ENCODE measurements at regions not wholly inside any gene's neighbourhood (a gene's known extent, or its start where the extent isn't known, plus 50 kb on each side); places are given as distances from the start of the nearest gene placed in this dataset.

DNA sequence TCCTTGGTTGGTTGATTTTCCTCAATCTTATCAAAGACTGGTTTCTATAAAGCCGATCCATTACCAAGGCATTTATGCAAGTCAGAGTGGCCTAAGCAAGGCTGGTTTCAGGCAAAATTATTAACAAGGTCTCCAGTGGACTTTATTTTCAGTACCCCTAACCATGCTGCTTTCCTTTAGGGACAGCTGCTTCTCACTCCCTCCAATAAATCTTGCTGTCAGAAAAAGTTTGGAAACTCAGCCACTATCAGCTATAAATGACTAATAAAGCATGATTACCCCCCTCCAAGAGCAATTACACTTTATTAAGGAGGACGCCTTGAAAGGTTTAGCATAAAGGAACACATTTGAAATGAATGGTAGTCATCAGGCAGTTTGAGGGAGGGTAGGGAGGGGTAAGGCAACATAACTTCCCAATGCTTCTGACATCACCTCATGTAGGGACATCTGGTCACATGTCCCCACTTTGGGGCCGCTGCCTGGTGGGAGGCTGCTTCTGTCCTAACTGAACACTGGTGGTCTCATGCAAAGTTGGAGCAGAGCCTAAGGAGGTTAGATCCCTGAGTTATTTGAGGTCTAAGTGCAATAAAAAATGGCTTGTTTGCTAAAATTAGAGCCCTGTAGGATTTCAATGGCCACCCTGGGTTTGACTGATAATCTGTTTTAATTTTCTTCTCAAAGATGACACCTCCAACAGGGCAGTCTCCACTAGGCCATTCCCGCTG lies 58.0 kb upstream of the TMEM178A start:
- ChIA-PET POLR2A (no interaction called here), CTCF (ENCODE audit: low intra/inter-chr PET ratio, low total read pairs) (no interaction called here)
- Histone ChIP-seq H2AFZ (ENCODE audit: low read length) (no peak overlapping the region), H3K4me3 (replicated peaks in 1 of 3; ENCODE audit: insufficient read depth in 1 of 3, low read depth in 2 of 3, low read length in 3 of 3) (no peak overlapping the region), H3K4me1 (ENCODE audit: insufficient read depth, low read length) (peaks cover 27% of the 10 kb centered on the region), H3K27me3 (ENCODE audit: control insufficient read depth in 1 of 2, insufficient read depth in 2 of 2, low read length in 2 of 2) (no peaks in the 10 kb centered on the region), H3K36me3 (replicated peaks in 1 of 2; ENCODE audit: control insufficient read depth in 1 of 2, insufficient read depth in 2 of 2, low read length in 2 of 2) (no peaks in the 10 kb centered on the region), H3K79me2 (ENCODE audit: insufficient read depth, low read length) (no peaks in the 10 kb centered on the region), H3K4me2 (ENCODE audit: low read depth, low read length) (no peak overlapping the region), H3K27ac (ENCODE audit: extremely low read length, insufficient read depth, low read length) (no peak overlapping the region), H4K20me1 (ENCODE audit: insufficient read depth, low read length) (no peaks in the 10 kb centered on the region), H3K9me3 (ENCODE audit: low read length) (no peaks in the 10 kb centered on the region), H3K9ac (ENCODE audit: insufficient read depth, low read depth, low read length) (no peak overlapping the region)
- ATAC-seq = no peak
- no TSS peak for BruUV-seq (replicated peaks)
- no peak for FAIRE-seq
- in situ Hi-C loops (cut with HindIII; ENCODE audit: extremely low pct_ligation_motif_present, low pct_unique_long_range_greater_than_20kb) = no loop called here
- intact Hi-C loops (cut with micrococcal nuclease; ENCODE audit: unreplicated experiment) = no loop called here
- no peak for DNase-seq (ENCODE audit: low spot score)
- 47% methylated on average over 4 of the region's 4 CpGs for WGBS (ENCODE audit: low lambda C conversion rate)
- no peak for TF ChIP-seq ZNF530 (CRISPR knock-in tag; IDR thresholded peaks at IDR 0.05; ENCODE audit: low read depth)
- TF ChIP-seq PAX8 (CRISPR knock-in tag; IDR thresholded peaks at IDR 0.05; ENCODE audit: borderline replicate concordance) = no peak
- TF ChIP-seq CHD2 (IDR thresholded peaks at IDR 0.05; ENCODE audit: low read depth, low read length) = no peak
- TF ChIP-seq ZKSCAN1 (IDR thresholded peaks at IDR 0.05; ENCODE audit: low read length) = no peak
- no peak for TF ChIP-seq MIXL1 (CRISPR knock-in tag; IDR thresholded peaks at IDR 0.05)

GRCh38 chr2:39608263-39608575 lies 57.5 kb upstream of the TMEM178A start:
- WGBS (ENCODE audit: low lambda C conversion rate) = 82% methylated on average over 4 of the region's 4 CpGs
- ATAC-seq = peak; percentile 15
- CTCF ChIA-PET (ENCODE audit: low intra/inter-chr PET ratio, low total read pairs) = no interaction called here
- Histone ChIP-seq H3K27ac (ENCODE audit: extremely low read length, insufficient read depth, low read length) (no peak overlapping the region), H3K4me1 (ENCODE audit: insufficient read depth, low read length) (peaks cover 27% of the 10 kb centered on the region), H3K4me2 (ENCODE audit: low read depth, low read length) (no peak overlapping the region), H3K79me2 (ENCODE audit: insufficient read depth, low read length) (no peaks in the 10 kb centered on the region), H3K9me3 (ENCODE audit: low read length) (no peaks in the 10 kb centered on the region), H3K36me3 (replicated peaks in 1 of 2; ENCODE audit: control insufficient read depth in 1 of 2, insufficient read depth in 2 of 2, low read length in 2 of 2) (no peaks in the 10 kb centered on the region), H4K20me1 (ENCODE audit: insufficient read depth, low read length) (no peaks in the 10 kb centered on the region), H2AFZ (ENCODE audit: low read length) (no peak overlapping the region), H3K9ac (ENCODE audit: insufficient read depth, low read depth, low read length) (no peak overlapping the region), H3K4me3 (replicated peaks in 1 of 3; ENCODE audit: insufficient read depth in 1 of 3, low read depth in 2 of 3, low read length in 3 of 3) (no peak overlapping the region), H3K27me3 (ENCODE audit: control insufficient read depth in 1 of 2, insufficient read depth in 2 of 2, low read length in 2 of 2) (no peaks in the 10 kb centered on the region)
- no peak for FAIRE-seq
- TF ChIP-seq ZBTB33 (CRISPR knock-in tag; IDR thresholded peaks at IDR 0.05) (peak; percentile 46; the same call in 1 of the 2 replicates), ZBTB3 (CRISPR knock-in tag; IDR thresholded peaks at IDR 0.05; ENCODE audit: borderline replicate concordance, low read depth) (no peak), ZNF468 (CRISPR knock-in tag; IDR thresholded peaks at IDR 0.05) (no peak), NFE2L2 (IDR thresholded peaks at IDR 0.05; ENCODE audit: low read length) (no peak), ZNF605 (CRISPR knock-in tag; IDR thresholded peaks at IDR 0.05) (no peak), ZNF205 (CRISPR knock-in tag; IDR thresholded peaks at IDR 0.05) (no peak)
- POLR2A ChIA-PET = no interaction called here
- intact Hi-C loops (cut with micrococcal nuclease; ENCODE audit: unreplicated experiment) = no loop called here
- BruUV-seq (replicated peaks) = no TSS peak
- DNase-seq (ENCODE audit: low spot score) = no peak
- in situ Hi-C loops (cut with HindIII; ENCODE audit: extremely low pct_ligation_motif_present, low pct_unique_long_range_greater_than_20kb) = no loop called here
